Peyer's patch (tissue), 4 donors: ENCODE measurements at regions not wholly inside any gene's neighbourhood (a gene's known extent, or its start where the extent isn't known, plus 50 kb on each side); places are given as distances from the start of the nearest gene placed in this dataset.

ENCODE experiments used
- DNase-seq, 3 donors: peaks; one replicate each; pipeline ENCODE4 v3.0.0-alpha.2; 2017 to 2019
- H3K27ac ChIP-seq, 4 donors: fragments of 200-600 bp; sonication (generic); one replicate each; pipeline ENCODE4 v1.5.1; 2016 to 2019
- H3K27me3 ChIP-seq, 2 donors: fragments of 200-600 bp; sonication (generic); one replicate each; pipeline ENCODE4 v1.5.1; 2019
- H3K36me3 ChIP-seq, 3 donors: fragments of 200-600 bp; sonication (generic); one replicate each; pipeline ENCODE4 v1.5.1; 2016 to 2019
- H3K4me1 ChIP-seq, 4 donors: fragments of 200-600 bp; sonication (generic); one replicate each; pipeline ENCODE4 v1.5.1; 2016 to 2019
- H3K4me3 ChIP-seq, 4 donors: fragments of 200-600 bp; sonication (generic); 1 replicate in 3 of 4; 2 replicates in 1 of 4; pipeline ENCODE4 v1.5.1; 2016 to 2019; ENCODE audit warnings: mild to moderate bottlenecking in 1 of 4
- H3K9me3 ChIP-seq, 4 donors: fragments of 200-600 bp; sonication (generic); one replicate each; pipeline ENCODE4 v1.5.1; 2016 to 2019; ENCODE audit warnings: mild to moderate bottlenecking in 1 of 4
- CTCF ChIP-seq, 6 experiments: fragments of 450-650 bp in 4 of 6; fragments of 200-600 bp in 2 of 6; sonication (generic) in 1 of 6; IDR thresholded peaks; one replicate each; pipeline ENCODE4 v1.5.1; 2017 to 2019; ENCODE audit warnings: antibody characterized with exemption in 6 of 6, mild to moderate bottlenecking in 3 of 6, moderate library complexity in 1 of 6
- POLR2A ChIP-seq, 2 donors: fragments of 450-650 bp; IDR thresholded peaks; one replicate each; pipeline ENCODE4 v1.5.1; 2017; ENCODE audit warnings: antibody characterized with exemption in 2 of 2, mild to moderate bottlenecking in 2 of 2, moderate library complexity in 2 of 2

DNA sequence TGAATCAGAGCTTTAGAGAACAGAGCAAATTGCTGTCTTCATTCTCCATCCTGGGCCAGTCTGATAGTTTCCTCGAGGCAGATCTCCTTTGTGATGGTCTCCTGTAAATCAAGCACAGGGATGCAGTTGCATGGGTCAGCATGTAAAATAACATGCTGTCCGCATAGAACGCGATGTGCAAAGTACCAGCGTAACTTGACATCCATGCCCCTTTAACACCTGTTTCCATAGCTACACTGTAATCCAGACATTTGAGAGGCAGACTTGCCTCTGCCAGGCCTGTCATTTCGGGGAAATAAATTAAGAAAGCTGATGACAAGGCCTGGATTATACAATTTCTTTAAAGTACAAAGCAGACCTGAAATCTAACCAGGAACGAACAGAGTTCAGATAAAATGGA is 413.5 kb downstream of the TLE4 start:
- no peak for DNase-seq
- TF ChIP-seq POLR2A (IDR thresholded peaks at IDR 0.05) (no peak), CTCF (IDR thresholded peaks at IDR 0.05) (no peak)
- Histone ChIP-seq H3K4me3 (no peak overlapping the region), H3K4me1 (no peaks in the 10 kb centered on the region), H3K27ac (no peak overlapping the region), H3K27me3 (no peaks in the 10 kb centered on the region), H3K36me3 (no peaks in the 10 kb centered on the region), H3K9me3 (no peaks in the 10 kb centered on the region)

DNA sequence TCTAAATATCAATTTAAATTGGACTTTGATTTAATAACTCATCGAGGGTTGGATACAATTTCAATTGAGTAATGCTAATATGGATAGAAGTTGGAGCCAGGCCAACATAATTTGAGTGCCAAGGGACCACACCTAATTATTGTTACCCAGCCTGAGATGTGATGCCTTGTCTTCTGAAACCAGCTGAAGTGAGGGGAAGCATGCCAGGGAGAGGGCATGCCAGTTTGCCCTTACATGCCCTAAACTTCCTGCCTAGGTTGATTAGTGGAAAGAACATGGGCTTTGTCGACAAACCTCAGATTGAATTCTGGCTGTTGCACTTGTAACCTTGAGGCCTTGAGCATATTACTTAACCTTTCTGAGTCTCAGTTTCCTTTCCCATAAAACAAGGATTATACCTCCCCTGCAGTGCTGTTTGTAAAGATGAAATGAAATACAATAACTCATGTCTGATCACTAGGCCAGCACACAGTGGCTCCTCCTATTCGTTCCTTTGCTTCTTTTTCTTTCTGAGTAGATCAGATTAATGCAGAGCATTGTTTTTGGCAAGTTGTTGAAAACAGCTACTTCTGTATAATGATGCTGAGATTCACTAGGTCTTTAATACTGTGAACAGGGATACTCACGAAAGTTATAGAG is 412.8 kb downstream of the TLE4 start:
- Histone ChIP-seq H3K27ac (no peak overlapping the region), H3K9me3 (no peaks in the 10 kb centered on the region), H3K27me3 (no peaks in the 10 kb centered on the region), H3K36me3 (no peaks in the 10 kb centered on the region), H3K4me3 (no peak overlapping the region), H3K4me1 (no peaks in the 10 kb centered on the region)
- no peak for TF ChIP-seq POLR2A (IDR thresholded peaks at IDR 0.05)
- TF ChIP-seq CTCF (IDR thresholded peaks at IDR 0.05): no peak
- DNase-seq: peak in 1 of 3 donors; percentile 51

DNA sequence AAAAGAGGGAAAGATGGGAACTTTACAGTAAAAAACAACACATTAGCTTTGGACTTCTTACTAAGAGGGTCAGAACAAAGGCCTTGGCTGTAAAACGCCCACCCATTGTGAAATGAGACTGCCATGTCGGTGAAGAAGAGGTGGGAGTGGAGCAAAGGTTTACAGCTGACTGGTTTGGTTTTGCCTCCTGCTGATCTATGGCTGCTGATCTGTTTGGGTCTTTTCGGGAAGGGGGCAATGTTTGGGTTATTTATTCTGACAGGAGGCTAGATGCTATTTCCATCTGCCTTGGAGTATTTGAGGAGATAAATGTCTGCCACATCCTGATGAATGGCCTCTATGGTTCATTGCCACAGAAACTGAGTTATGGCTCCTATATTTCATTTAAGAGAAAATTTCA is 408.7 kb downstream of the TLE4 start:
- no peaks in the 10 kb centered on the region for H3K9me3 ChIP-seq
- no peak for DNase-seq
- no peak overlapping the region for H3K4me3 ChIP-seq
- no peak overlapping the region for H3K27ac ChIP-seq
- H3K4me1 ChIP-seq: no peaks in the 10 kb centered on the region
- H3K36me3 ChIP-seq: no peaks in the 10 kb centered on the region
- H3K27me3 ChIP-seq: no peaks in the 10 kb centered on the region
- no peak for TF ChIP-seq POLR2A (IDR thresholded peaks at IDR 0.05)
- no peak for TF ChIP-seq CTCF (IDR thresholded peaks at IDR 0.05)

GRCh38 chr9:79977510-79978197 is 405.9 kb downstream of the TLE4 start:
- TF ChIP-seq CTCF (IDR thresholded peaks at IDR 0.05): no peak
- no peak for TF ChIP-seq POLR2A (IDR thresholded peaks at IDR 0.05)
- H3K4me3 ChIP-seq: no peak overlapping the region
- no peak overlapping the region for H3K27ac ChIP-seq
- no peaks in the 10 kb centered on the region for H3K9me3 ChIP-seq
- no peaks in the 10 kb centered on the region for H3K27me3 ChIP-seq
- no peaks in the 10 kb centered on the region for H3K4me1 ChIP-seq
- no peak for DNase-seq
- H3K36me3 ChIP-seq: no peaks in the 10 kb centered on the region

DNA sequence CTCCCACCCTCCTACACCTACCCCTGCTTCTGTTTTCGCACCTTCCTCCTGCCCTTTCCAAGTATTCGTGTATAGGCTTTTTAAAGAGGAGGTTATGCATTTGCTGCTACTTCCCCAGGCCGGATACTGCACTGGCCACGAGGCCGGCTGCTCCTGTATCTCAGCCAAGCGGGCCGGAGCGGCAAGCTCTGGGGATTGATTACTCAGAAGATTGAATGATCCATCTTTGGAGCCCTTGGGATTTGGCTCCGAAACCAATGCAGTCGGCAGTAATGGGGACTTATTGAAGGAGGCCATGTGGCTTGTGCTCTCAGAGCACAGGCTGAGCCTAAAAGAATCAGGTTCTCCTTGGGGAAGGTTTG is 405.3 kb downstream of the TLE4 start:
- Histone ChIP-seq H3K27me3 (no peaks in the 10 kb centered on the region), H3K4me3 (no peak overlapping the region), H3K27ac (no peak overlapping the region), H3K9me3 (no peaks in the 10 kb centered on the region), H3K4me1 (no peaks in the 10 kb centered on the region), H3K36me3 (no peaks in the 10 kb centered on the region)
- DNase-seq: no peak
- TF ChIP-seq POLR2A (IDR thresholded peaks at IDR 0.05) (no peak), CTCF (IDR thresholded peaks at IDR 0.05) (no peak)
